H9 (cell line): ENCODE measurements at regions not wholly inside any gene's neighbourhood (a gene's known extent, or its start where the extent isn't known, plus 50 kb on each side); places are given as distances from the start of the nearest gene placed in this dataset.

Experiments
- DNase-seq: peaks from one replicate; pipeline ENCODE4 v3.0.0-alpha.2; 2017
- H2AFZ ChIP-seq: one replicate; pipeline ENCODE4 v1.6.1; 2013; ENCODE audit warnings: mild to moderate bottlenecking, low read length, control low read depth, moderate library complexity
- H2AK5ac ChIP-seq: 2 replicates; pipeline ENCODE4 v1.6.1; 2013; ENCODE audit warnings: low read length, control low read depth, mixed read lengths; ENCODE audit not compliant: insufficient read length
- H2BK120ac ChIP-seq: one replicate; pipeline ENCODE4 v1.6.1; 2013; ENCODE audit warnings: low read depth, mild to moderate bottlenecking, low read length, control low read depth, inconsistent platforms; ENCODE audit not compliant: poor library complexity, severe bottlenecking
- H2BK12ac ChIP-seq: 2 replicates; pipeline ENCODE4 v1.6.1; 2013; ENCODE audit warnings: low read length, control low read depth, mixed read lengths, low read depth; ENCODE audit not compliant: insufficient read length
- H2BK15ac ChIP-seq: 2 replicates; pipeline ENCODE4 v1.6.1; 2013; ENCODE audit warnings: low read depth, low read length, control low read depth
- H2BK20ac ChIP-seq: one replicate; pipeline ENCODE4 v1.6.1; 2013; ENCODE audit warnings: low read depth, mild to moderate bottlenecking, low read length, control low read depth, inconsistent platforms; ENCODE audit not compliant: poor library complexity, severe bottlenecking
- H2BK5ac ChIP-seq: 2 replicates; pipeline ENCODE4 v1.6.1; 2013; ENCODE audit warnings: low read length, control low read depth, mixed read lengths; ENCODE audit not compliant: insufficient read length
- H3K14ac ChIP-seq: 2 replicates; pipeline ENCODE4 v1.6.1; 2013; ENCODE audit warnings: low read length, control low read depth; ENCODE audit not compliant: insufficient read depth
- H3K18ac ChIP-seq: 2 replicates; pipeline ENCODE4 v1.6.1; 2013; ENCODE audit warnings: low read depth, mild to moderate bottlenecking, mixed read lengths, low read length, control low read depth; ENCODE audit not compliant: insufficient read length
- H3K23ac ChIP-seq: 2 replicates; pipeline ENCODE4 v1.6.1; 2013; ENCODE audit warnings: low read length, control low read depth, mixed read lengths, low read depth; ENCODE audit not compliant: insufficient read length
- H3K23me2 ChIP-seq: 2 replicates; pipeline ENCODE4 v1.6.1; 2013; ENCODE audit warnings: low read depth, mild to moderate bottlenecking, mixed read lengths, low read length, control low read depth; ENCODE audit not compliant: insufficient read length, poor library complexity, severe bottlenecking
- H3K27ac ChIP-seq: 2 replicates; pipeline ENCODE4 v1.5.1; 2013; ENCODE audit warnings: low read length, control low read depth, mixed read lengths, low read depth; ENCODE audit not compliant: insufficient read length
- H3K27me3 ChIP-seq: 2 replicates; pipeline ENCODE4 v1.6.1; 2013; ENCODE audit warnings: low read length, control low read depth, inconsistent platforms; ENCODE audit not compliant: insufficient read depth
- H3K4ac ChIP-seq: 2 replicates; pipeline ENCODE4 v1.6.1; 2013; ENCODE audit warnings: low read depth, mild to moderate bottlenecking, control low read depth, inconsistent platforms, low read length, moderate library complexity
- H3K4me1 ChIP-seq: 2 replicates; pipeline ENCODE4 v1.6.1; 2013; ENCODE audit warnings: low read length, control low read depth, inconsistent platforms; ENCODE audit not compliant: insufficient read depth
- H3K4me2 ChIP-seq: 2 replicates; pipeline ENCODE4 v1.6.1; 2013; ENCODE audit warnings: low read length, control low read depth, mixed read lengths; ENCODE audit not compliant: insufficient read length, insufficient read depth
- H3K56ac ChIP-seq: 2 replicates; pipeline ENCODE4 v1.6.1; 2013; ENCODE audit warnings: low read depth, mild to moderate bottlenecking, mixed read lengths, low read length, control low read depth; ENCODE audit not compliant: insufficient read length
- H3K79me1 ChIP-seq: 2 replicates; pipeline ENCODE4 v1.6.1; 2013; ENCODE audit warnings: low read depth, mild to moderate bottlenecking, moderate library complexity, low read length, control low read depth, inconsistent platforms; ENCODE audit not compliant: insufficient read depth, poor library complexity, severe bottlenecking
- H3K79me2 ChIP-seq: 2 replicates; pipeline ENCODE4 v1.6.1; 2013; ENCODE audit warnings: low read length, control low read depth, inconsistent platforms; ENCODE audit not compliant: insufficient read depth
- H3K9ac ChIP-seq: 2 replicates; pipeline ENCODE4 v1.6.1; 2013; ENCODE audit warnings: low read length, control low read depth, mixed read lengths; ENCODE audit not compliant: insufficient read length; ENCODE audit errors: extremely low read depth
- H3K9me3 ChIP-seq: one replicate; pipeline ENCODE4 v1.6.1; 2013; ENCODE audit warnings: low read depth, low read length, inconsistent platforms; ENCODE audit not compliant: control insufficient read depth
- H3T11ph ChIP-seq: one replicate; pipeline ENCODE4 v1.6.1; 2013; ENCODE audit warnings: mild to moderate bottlenecking, low read length, control low read depth, inconsistent platforms
- H4K20me1 ChIP-seq: one replicate; pipeline ENCODE4 v1.6.1; 2013; ENCODE audit not compliant: control insufficient read depth, insufficient read length, insufficient read depth
- H4K5ac ChIP-seq: 2 replicates; pipeline ENCODE4 v1.6.1; 2013; ENCODE audit warnings: low read depth, mild to moderate bottlenecking, mixed read lengths, low read length, control low read depth; ENCODE audit not compliant: insufficient read length
- H4K8ac ChIP-seq: replicated peaks from 2 replicates; pipeline ENCODE4 v1.6.1; 2013; ENCODE audit warnings: low read length, control low read depth, mixed read lengths, low read depth; ENCODE audit not compliant: insufficient read length
- H4K91ac ChIP-seq: 2 replicates; pipeline ENCODE4 v1.6.1; 2013; ENCODE audit warnings: low read depth, mild to moderate bottlenecking, moderate library complexity, mixed read lengths, low read length, control low read depth; ENCODE audit not compliant: insufficient read length
- H3K27ac Mint-ChIP-seq, 3 experiments: 2 replicates in 2 of 3; 3 replicates in 1 of 3; pipeline ENCODE4 v1.8.0; 2020 to 2021; ENCODE audit warnings: mixed read lengths in 3 of 3, mild to moderate bottlenecking in 1 of 3, moderate library complexity in 1 of 3
- H3K27me3 Mint-ChIP-seq: 2 replicates; pipeline ENCODE4 v1.8.0; 2021; ENCODE audit warnings: low read depth, mild to moderate bottlenecking, moderate library complexity, mixed read lengths
- H3K36me3 Mint-ChIP-seq, 3 experiments: 2 replicates in 2 of 3; 3 replicates in 1 of 3; pipeline ENCODE4 v1.8.0; 2020 to 2021; ENCODE audit warnings: low read depth in 3 of 3, mixed read lengths in 3 of 3; ENCODE audit not compliant: insufficient read depth in 1 of 3
- H3K4me1 Mint-ChIP-seq, 2 experiments: 2 replicates each; pipeline ENCODE4 v1.8.0; 2020; ENCODE audit warnings: mixed read lengths in 2 of 2
- H3K4me3 Mint-ChIP-seq, 2 experiments: 2 replicates in 1 of 2; 3 replicates in 1 of 2; pipeline ENCODE4 v1.8.0; 2020 to 2021; ENCODE audit warnings: mild to moderate bottlenecking in 2 of 2, mixed read lengths in 2 of 2, moderate library complexity in 1 of 2
- H3K9me3 Mint-ChIP-seq, 2 experiments: 2 replicates in 1 of 2; 3 replicates in 1 of 2; pipeline ENCODE4 v1.8.0; 2020; ENCODE audit warnings: mild to moderate bottlenecking in 2 of 2, mixed read lengths in 2 of 2, moderate library complexity in 1 of 2
- CTCF ChIP-seq: fragments of 200-600 bp; sonication (generic); conservative IDR thresholded peaks from 3 replicates; pipeline ENCODE4 v1.8.0; 2021; ENCODE audit warnings: antibody characterized with exemption, mild to moderate bottlenecking
- WGBS: extraction: QIAGEN DNeasy Blood & Tissue Kit; methylation state at CpG from one replicate; pipeline ENCODE4 v1.1.7; 2013; ENCODE audit warnings: missing lambda C conversion rate, low lambda C conversion rate, mixed read lengths; ENCODE audit not compliant: insufficient read length; ENCODE audit errors: extremely low coverage; 5-methylcytosine and 5-hydroxymethylcytosine counted together

GRCh38 chr4:122009524-122009923 lies 57.7 kb upstream of the TRPC3 start:
- Histone ChIP-seq H3K4me2 (no peak overlapping the region), H3K18ac (no peak overlapping the region), H2BK15ac (no peak overlapping the region), H4K5ac (no peak overlapping the region), H3K14ac (no peak overlapping the region), H3K4ac (no peak overlapping the region), H2BK12ac (no peak overlapping the region), H4K91ac (no peak overlapping the region), H3K27ac (no peak overlapping the region), H3K79me1 (no peaks in the 10 kb centered on the region), H3K79me2 (no peaks in the 10 kb centered on the region), H3K27me3 (no peaks in the 10 kb centered on the region), H3K9ac (no peak overlapping the region), H2AFZ (no peak overlapping the region), H3K9me3 (no peaks in the 10 kb centered on the region), H3K23me2 (no peaks in the 10 kb centered on the region), H2BK120ac (no peak overlapping the region), H3K4me1 (no peaks in the 10 kb centered on the region), H3K56ac (no peak overlapping the region), H2BK5ac (no peak overlapping the region), H4K20me1 (no peaks in the 10 kb centered on the region), H3T11ph (no peak overlapping the region), H2BK20ac (no peak overlapping the region), H3K23ac (no peak overlapping the region), H4K8ac (no peak overlapping the region), H2AK5ac (no peak overlapping the region)
- Mint-ChIP-seq H3K36me3 (no peaks in the 10 kb centered on the region), H3K27ac (no peak overlapping the region), H3K27me3 (no peaks in the 10 kb centered on the region; the same call in 1 of the 2 replicates), H3K9me3 (no peaks in the 10 kb centered on the region), H3K4me1 (peaks cover 0 to 4% of the 10 kb centered on the region in 2 experiments; a peak in 2 of 4 replicates), H3K4me3 (no peak overlapping the region)
- TF ChIP-seq CTCF: no peak
- no peak for DNase-seq
- no CpG with 5 or more reads among the region's 2 CpGs for WGBS
